K562 (cell line): ENCODE measurements at regions not wholly inside any gene's neighbourhood (a gene's known extent, or its start where the extent isn't known, plus 50 kb on each side); places are given as distances from the start of the nearest gene placed in this dataset.

Experiments used
- ARID1B ChIP-seq: fragments of 450-650 bp; IDR thresholded peaks from 2 replicates; pipeline ENCODE4 v1.6.1; 2016; ENCODE audit warnings: antibody characterized with exemption, mild to moderate bottlenecking, inconsistent platforms
- CTBP1 ChIP-seq: fragments of 450-650 bp; IDR thresholded peaks from 2 replicates; pipeline ENCODE4 v1.6.1; 2016; ENCODE audit warnings: borderline replicate concordance
- DPF2 ChIP-seq: fragments of 450-650 bp; IDR thresholded peaks from 2 replicates; pipeline ENCODE4 v1.6.1; 2016
- FOSL1 ChIP-seq: fragments of 200-800 bp; sonication (Bioruptor generic); conservative IDR thresholded peaks from 2 replicates; pipeline ENCODE4 v1.6.1; 2016; ENCODE audit warnings: missing genetic modification characterization, missing compliant biosample characterization
- HMG20A ChIP-seq: fragments of 450-650 bp; formaldehyde crosslinking; conservative IDR thresholded peaks from 2 replicates; pipeline ENCODE4 v1.4.0; 2020; ENCODE audit warnings: mild to moderate bottlenecking, mixed read lengths
- JUND ChIP-seq, 2 experiments: IDR thresholded peaks; 2 replicates in 1 of 2; 3 replicates in 1 of 2; pipeline ENCODE4 v1.6.1; 2011; ENCODE audit warnings: borderline replicate concordance in 2 of 2, low read depth in 2 of 2, low read length in 2 of 2, improper control_type of control experiment in 1 of 2, missing biosample characterization in 1 of 2, missing genetic modification characterization in 1 of 2, missing genetic modification reagents in 1 of 2
- KAT7 ChIP-seq: sonication (generic); formaldehyde crosslinking; IDR thresholded peaks from 2 replicates; pipeline ENCODE4 v1.8.0; 2022; ENCODE audit warnings: missing genetic modification reagents, mild to moderate bottlenecking, borderline replicate concordance
- NELFE ChIP-seq: IDR thresholded peaks from 2 replicates; pipeline ENCODE4 v1.6.1; 2011; ENCODE audit warnings: mild to moderate bottlenecking; ENCODE audit not compliant: insufficient read depth, insufficient read length
- NRF1 ChIP-seq, 2 experiments: fragments of 450-650 bp; IDR thresholded peaks in 1 of 2; conservative IDR thresholded peaks in 1 of 2; 2 replicates each; pipeline ENCODE4 v1.6.1; 2014; ENCODE audit warnings: mild to moderate bottlenecking in 2 of 2
- SOX6 ChIP-seq: fragments of 450-650 bp; IDR thresholded peaks from 2 replicates; pipeline ENCODE4 v1.6.1; 2014; ENCODE audit warnings: mild to moderate bottlenecking
- ZNF24 ChIP-seq: fragments of 450-650 bp; IDR thresholded peaks from 2 replicates; pipeline ENCODE4 v1.6.1; 2016
- ZNF589 ChIP-seq: fragments of 200-800 bp; sonication (Bioruptor generic); IDR thresholded peaks from 2 replicates; pipeline ENCODE4 v1.6.1; 2016; ENCODE audit warnings: low read depth, missing genetic modification characterization, missing compliant biosample characterization
- TF ChIP-seq, protein P1 (sequence below), 2 experiments: fragments of 450-650 bp in 1 of 2; sonication (generic) in 1 of 2; formaldehyde crosslinking in 1 of 2; IDR thresholded peaks in 1 of 2; conservative IDR thresholded peaks in 1 of 2; 2 replicates each; pipeline versions ENCODE4 v1.6.1 to v1.8.1; 2016 to 2023; ENCODE audit warnings: mild to moderate bottlenecking in 2 of 2, moderate library complexity in 2 of 2, inconsistent platforms in 1 of 2, missing genetic modification reagents in 1 of 2
- TF ChIP-seq, protein P2 (sequence below): fragments of 450-650 bp; IDR thresholded peaks from 2 replicates; pipeline ENCODE4 v1.6.1; 2018; ENCODE audit not compliant: partially characterized antibody

DNA sequence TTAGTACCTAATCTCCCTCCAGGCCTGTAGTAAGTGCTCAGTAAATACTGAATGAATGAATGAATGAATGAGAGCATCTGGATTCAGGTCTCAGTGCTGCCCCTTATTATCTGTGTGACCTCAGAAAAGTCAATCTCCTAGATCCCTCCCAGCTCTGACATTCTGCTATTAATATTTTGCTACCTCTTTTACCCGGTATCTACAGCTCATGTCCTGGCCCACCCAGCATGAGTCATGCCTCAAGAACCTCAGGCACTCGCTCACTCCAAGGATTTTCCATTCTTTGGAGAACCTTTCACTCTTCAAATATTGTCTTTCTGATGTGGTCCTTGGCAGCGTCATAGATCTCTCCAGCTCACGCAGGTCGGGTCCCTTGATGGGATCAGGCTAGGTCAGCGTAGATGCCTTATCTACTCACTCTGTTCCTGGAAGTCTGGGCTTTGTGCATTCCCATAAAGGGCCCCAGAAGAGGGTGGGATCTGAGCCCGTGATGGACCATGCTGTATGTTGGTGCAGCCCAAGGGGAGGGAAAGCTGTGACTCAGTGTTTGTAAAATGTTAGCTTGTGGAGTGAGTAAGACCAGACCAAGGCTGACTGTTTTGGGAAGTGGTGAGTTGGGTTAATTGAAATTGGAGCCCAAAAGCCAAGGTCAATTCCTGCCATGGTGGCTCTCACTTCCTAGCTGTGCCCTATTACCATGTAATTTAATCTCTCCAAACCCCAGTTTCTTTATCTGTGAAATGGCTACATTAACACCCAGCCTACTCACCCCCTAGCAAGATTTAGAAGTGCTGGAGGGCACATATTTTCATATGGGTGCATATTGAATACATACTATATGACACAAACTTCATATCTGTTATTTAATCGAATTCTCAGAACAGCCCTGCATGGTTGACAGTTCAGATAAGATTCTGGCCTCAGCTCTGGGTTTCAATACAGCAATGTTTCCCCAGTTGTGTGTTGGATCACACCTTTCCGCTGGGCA is 214.1 kb upstream of the USP24 start (continued):
- TF ChIP-seq, protein P1, sequence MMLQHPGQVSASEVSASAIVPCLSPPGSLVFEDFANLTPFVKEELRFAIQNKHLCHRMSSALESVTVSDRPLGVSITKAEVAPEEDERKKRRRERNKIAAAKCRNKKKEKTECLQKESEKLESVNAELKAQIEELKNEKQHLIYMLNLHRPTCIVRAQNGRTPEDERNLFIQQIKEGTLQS (IDR thresholded peaks at IDR 0.05): peak; percentile 84
- TF ChIP-seq, protein P1 (CRISPR knock-in tag; conservative IDR thresholded peaks at IDR 0.05): no peak
- TF ChIP-seq ZNF589 (0 out of 2 replicates have a peak, but pooled peaks have one; percentile 59), JUND (IDR thresholded peaks at IDR 0.05; ENCODE audit: borderline replicate concordance, low read depth, low read length) (peak; percentile 88), JUND (tag; IDR thresholded peaks at IDR 0.05; ENCODE audit: borderline replicate concordance, low read depth, low read length) (peak; percentile 91; the same call in 2 of the 3 replicates), ZNF24 (peak; percentile 96), CTBP1 (peak; percentile 46; the same call in 1 of the 2 replicates), HMG20A (CRISPR knock-in tag) (no peak), KAT7 (CRISPR knock-in tag) (no peak), FOSL1 (tag) (peak; percentile 93), DPF2 (0 out of 2 replicates have a peak, but pooled peaks have one; percentile 31), SOX6 (peak; percentile 36; the same call in 1 of the 2 replicates), ARID1B (peak; percentile 28; the same call in 1 of the 2 replicates), NELFE (no peak), NRF1 (conservative IDR thresholded peaks at IDR 0.05 in 1 of 2, IDR thresholded peaks at IDR 0.05 in 1 of 2) (peak in 1 of 2 experiments; percentile 41; a peak in 2 of 4 replicates)
- TF ChIP-seq, protein P2, sequence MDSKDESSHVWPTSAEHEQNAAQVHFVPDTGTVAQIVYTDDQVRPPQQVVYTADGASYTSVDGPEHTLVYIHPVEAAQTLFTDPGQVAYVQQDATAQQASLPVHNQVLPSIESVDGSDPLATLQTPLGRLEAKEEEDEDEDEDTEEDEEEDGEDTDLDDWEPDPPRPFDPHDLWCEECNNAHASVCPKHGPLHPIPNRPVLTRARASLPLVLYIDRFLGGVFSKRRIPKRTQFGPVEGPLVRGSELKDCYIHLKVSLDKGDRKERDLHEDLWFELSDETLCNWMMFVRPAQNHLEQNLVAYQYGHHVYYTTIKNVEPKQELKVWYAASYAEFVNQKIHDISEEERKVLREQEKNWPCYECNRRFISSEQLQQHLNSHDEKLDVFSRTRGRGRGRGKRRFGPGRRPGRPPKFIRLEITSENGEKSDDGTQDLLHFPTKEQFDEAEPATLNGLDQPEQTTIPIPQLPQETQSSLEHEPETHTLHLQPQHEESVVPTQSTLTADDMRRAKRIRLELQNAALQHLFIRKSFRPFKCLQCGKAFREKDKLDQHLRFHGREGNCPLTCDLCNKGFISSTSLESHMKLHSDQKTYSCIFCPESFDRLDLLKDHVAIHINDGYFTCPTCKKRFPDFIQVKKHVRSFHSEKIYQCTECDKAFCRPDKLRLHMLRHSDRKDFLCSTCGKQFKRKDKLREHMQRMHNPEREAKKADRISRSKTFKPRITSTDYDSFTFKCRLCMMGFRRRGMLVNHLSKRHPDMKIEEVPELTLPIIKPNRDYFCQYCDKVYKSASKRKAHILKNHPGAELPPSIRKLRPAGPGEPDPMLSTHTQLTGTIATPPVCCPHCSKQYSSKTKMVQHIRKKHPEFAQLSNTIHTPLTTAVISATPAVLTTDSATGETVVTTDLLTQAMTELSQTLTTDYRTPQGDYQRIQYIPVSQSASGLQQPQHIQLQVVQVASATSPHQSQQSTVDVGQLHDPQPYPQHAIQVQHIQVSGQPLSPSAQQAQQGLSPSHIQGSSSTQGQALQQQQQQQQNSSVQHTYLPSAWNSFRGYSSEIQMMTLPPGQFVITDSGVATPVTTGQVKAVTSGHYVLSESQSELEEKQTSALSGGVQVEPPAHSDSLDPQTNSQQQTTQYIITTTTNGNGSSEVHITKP: peak; percentile 56
- TF ChIP-seq, all 486 proteins: peak for 17
